ENCODE measurements at regions not wholly inside any gene's neighbourhood (a gene's known extent, or its start where the extent isn't known, plus 50 kb on each side); places are given as distances from the start of the nearest gene placed in this dataset.
"Not testable (repeated sequence)": the region's sequence is repeated elsewhere in the genome, so short reads cannot be mapped to it uniquely, and the experiment has no call there.

- Mint-ChIP-seq H3K27ac (no peak overlapping the region), H3K27me3 (ENCODE audit: low read depth) (peaks cover 7% of the 10 kb centered on the region), H3K9me3 (peaks cover 41% of the 10 kb centered on the region), H3K4me1 (no peaks in the 10 kb centered on the region), H3K4me3 (no peak overlapping the region), H3K36me3 (no peaks in the 10 kb centered on the region)
- TF ChIP-seq CTCF (IDR thresholded peaks at IDR 0.05; ENCODE audit: unreplicated experiment), result no peak
- DNase-seq (ENCODE audit: low spot score in 2 of 2, unreplicated experiment in 2 of 2), result no peak
Observed at GRCh38 chr12:131316388-131316787, 362.7 kb downstream of the ADGRD1 start.

GRCh38 chr12:131318045-131318685 lies 364.5 kb downstream of the ADGRD1 start:
- no peaks in the 10 kb centered on the region for H3K36me3 Mint-ChIP-seq
- no peak overlapping the region for H3K4me3 Mint-ChIP-seq
- no peak overlapping the region for H3K27ac Mint-ChIP-seq
- no peak for TF ChIP-seq CTCF (IDR thresholded peaks at IDR 0.05; ENCODE audit: unreplicated experiment)
- peaks cover 1% of the 10 kb centered on the region for H3K27me3 Mint-ChIP-seq (ENCODE audit: low read depth)
- no peaks in the 10 kb centered on the region for H3K4me1 Mint-ChIP-seq
- peaks cover 46% of the 10 kb centered on the region for H3K9me3 Mint-ChIP-seq
- no peak for DNase-seq (ENCODE audit: low spot score in 2 of 2, unreplicated experiment in 2 of 2)

- peaks cover 58% of the 10 kb centered on the region for H3K9me3 Mint-ChIP-seq
- H3K36me3 Mint-ChIP-seq, result no peaks in the 10 kb centered on the region
- H3K27me3 Mint-ChIP-seq (ENCODE audit: low read depth), result no peaks in the 10 kb centered on the region
- no peak for TF ChIP-seq CTCF (IDR thresholded peaks at IDR 0.05; ENCODE audit: unreplicated experiment)
- H3K27ac Mint-ChIP-seq, result no peak overlapping the region
- H3K4me1 Mint-ChIP-seq, result no peaks in the 10 kb centered on the region
- no peak overlapping the region for H3K4me3 Mint-ChIP-seq
- no peak for DNase-seq (ENCODE audit: low spot score in 2 of 2, unreplicated experiment in 2 of 2)
Observed at GRCh38 chr12:131321988-131322387, 368.3 kb downstream of the ADGRD1 start.

- H3K4me3 Mint-ChIP-seq; H3K36me3 Mint-ChIP-seq; H3K4me1 Mint-ChIP-seq; H3K27me3 Mint-ChIP-seq (ENCODE audit: low read depth); H3K27ac Mint-ChIP-seq; DNase-seq (ENCODE audit: low spot score in 2 of 2, unreplicated experiment in 2 of 2): not testable (repeated sequence)
- H3K9me3 Mint-ChIP-seq, result peaks cover 61% of the 10 kb centered on the region
Observed at GRCh38 chr12:131322460-131322859, 368.8 kb downstream of the ADGRD1 start.

GRCh38 chr12:131323879-131324278 lies 370.2 kb downstream of the ADGRD1 start:
- no peaks in the 10 kb centered on the region for H3K36me3 Mint-ChIP-seq
- no peak overlapping the region for H3K27ac Mint-ChIP-seq
- peaks cover 48% of the 10 kb centered on the region for H3K9me3 Mint-ChIP-seq
- no peak overlapping the region for H3K4me3 Mint-ChIP-seq
- H3K27me3 Mint-ChIP-seq (ENCODE audit: low read depth), result no peaks in the 10 kb centered on the region
- no peak for TF ChIP-seq CTCF (IDR thresholded peaks at IDR 0.05; ENCODE audit: unreplicated experiment)
- no peaks in the 10 kb centered on the region for H3K4me1 Mint-ChIP-seq
- DNase-seq (ENCODE audit: low spot score in 2 of 2, unreplicated experiment in 2 of 2), result no peak

- Mint-ChIP-seq H3K4me1 (no peaks in the 10 kb centered on the region), H3K9me3 (peaks cover 35% of the 10 kb centered on the region), H3K27me3 (ENCODE audit: low read depth) (peaks cover 4% of the 10 kb centered on the region), H3K27ac (no peak overlapping the region), H3K4me3 (no peak overlapping the region), H3K36me3 (no peaks in the 10 kb centered on the region)
- DNase-seq (ENCODE audit: low spot score in 2 of 2, unreplicated experiment in 2 of 2), result no peak
- TF ChIP-seq CTCF (IDR thresholded peaks at IDR 0.05; ENCODE audit: unreplicated experiment), result no peak
Observed at GRCh38 chr12:131327521-131328488, 374.1 kb downstream of the ADGRD1 start.

GRCh38 chr12:131328861-131329845 lies 375.4 kb downstream of the ADGRD1 start:
- H3K9me3 Mint-ChIP-seq, result peaks cover 31% of the 10 kb centered on the region
- not testable (repeated sequence) for H3K4me3 Mint-ChIP-seq; H3K27ac Mint-ChIP-seq; H3K4me1 Mint-ChIP-seq; H3K36me3 Mint-ChIP-seq; H3K27me3 Mint-ChIP-seq (ENCODE audit: low read depth); DNase-seq (ENCODE audit: low spot score in 2 of 2, unreplicated experiment in 2 of 2)
